ENCODE measurements at regions not wholly inside any gene's neighbourhood (a gene's known extent, or its start where the extent isn't known, plus 50 kb on each side); places are given as distances from the start of the nearest gene placed in this dataset.

- TF ChIP-seq REST (IDR thresholded peaks at IDR 0.05; ENCODE audit: unreplicated experiment) (no peak), JUNB (IDR thresholded peaks at IDR 0.05; ENCODE audit: unreplicated experiment) (no peak), CTCF (conservative IDR thresholded peaks at IDR 0.05; ENCODE audit: low read depth in 2 of 2) (no peak)
Observed at GRCh38 chr6:119848696-119849095, 499.1 kb upstream of the MAN1A1 start.
